Skin epidermis (tissue), 12 donors: ENCODE measurements at regions not wholly inside any gene's neighbourhood (a gene's known extent, or its start where the extent isn't known, plus 50 kb on each side); places are given as distances from the start of the nearest gene placed in this dataset.
A peak's percentile ranks its signal among the peaks of the same experiment; 100 is the strongest.
"Not testable (repeated sequence)": the region's sequence is repeated elsewhere in the genome, so short reads cannot be mapped to it uniquely, and the experiment has no call there.

Experiments
- H3K27ac ChIP-seq, 21 experiments: fragments of 200-600 bp; sonication (generic) in 11 of 21; one replicate each; pipeline ENCODE4 v1.5.0; 2020; ENCODE audit warnings: mild to moderate bottlenecking in 3 of 21, inconsistent platforms in 2 of 21, moderate library complexity in 2 of 21
- H3K4me3 ChIP-seq, 7 experiments: fragments of 200-600 bp; sonication (generic) in 2 of 7; one replicate each; pipeline ENCODE4 v1.5.0; 2020; ENCODE audit warnings: inconsistent platforms in 2 of 7, mild to moderate bottlenecking in 2 of 7, moderate library complexity in 1 of 7

DNA sequence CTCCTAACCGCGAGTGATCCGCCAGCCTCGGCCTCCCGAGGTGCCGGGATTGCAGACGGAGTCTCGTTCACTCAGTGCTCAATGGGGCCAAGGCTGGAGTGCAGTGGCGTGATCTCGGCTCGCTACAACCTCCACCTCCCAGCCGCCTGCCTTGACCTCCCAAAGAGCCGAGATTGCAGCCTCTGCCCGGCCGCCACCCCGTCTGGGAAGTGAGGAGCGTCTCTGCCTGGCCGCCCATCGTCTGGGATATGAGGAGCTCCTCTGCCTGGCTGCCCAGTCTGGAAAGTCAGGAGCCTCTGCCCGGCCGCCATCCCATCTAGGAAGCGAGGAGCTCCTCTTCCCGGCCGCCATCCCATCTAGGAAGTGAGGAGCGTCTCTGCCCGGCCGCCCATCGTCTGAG lies 58.8 kb upstream of the ANKRD30BL start:
- H3K27ac ChIP-seq, H3K4me3 ChIP-seq: not testable (repeated sequence)

GRCh38 chr2:132221886-132222285 lies 60.1 kb upstream of the ANKRD30BL start:
- not testable (repeated sequence) for H3K27ac ChIP-seq

DNA sequence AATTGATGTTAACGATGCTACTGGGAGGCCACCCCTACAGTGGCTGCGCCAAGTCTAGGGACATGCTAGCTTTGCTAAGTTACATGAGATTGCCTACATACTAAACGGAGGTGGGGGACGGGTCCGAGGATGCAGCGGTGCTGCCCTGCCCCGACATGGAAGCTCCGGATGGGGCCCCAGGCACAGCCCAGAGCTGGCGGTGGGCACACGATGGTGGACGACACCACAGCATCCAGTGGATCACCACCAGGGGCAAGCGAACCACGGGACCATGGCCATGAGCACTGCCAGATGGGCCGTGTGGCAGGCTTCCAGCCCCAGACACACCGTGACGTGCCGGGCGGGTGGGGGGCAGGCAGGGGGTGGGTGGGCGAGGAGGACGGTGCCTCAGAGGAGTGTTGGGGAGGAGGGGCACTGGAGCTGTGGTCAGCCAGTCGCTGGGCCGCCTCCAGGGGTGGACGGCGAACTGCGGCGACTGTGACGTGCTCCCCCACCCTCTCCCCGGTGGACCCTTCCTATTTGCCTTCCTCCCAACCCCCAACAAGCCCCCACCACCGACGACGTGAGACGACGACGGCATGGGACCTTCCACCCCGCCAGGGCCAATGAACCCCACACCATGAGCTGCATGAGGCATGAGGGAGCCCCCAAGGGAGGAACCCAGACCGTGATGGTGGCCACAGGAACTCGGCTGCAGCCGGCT lies 90.6 kb upstream of the ANKRD30BL start:
- Histone ChIP-seq H3K4me3 (no peak overlapping the region), H3K27ac (no peak overlapping the region)

More at GRCh38 chr2:132221886-132222285, 60.1 kb upstream of the ANKRD30BL start:
- not testable (repeated sequence) for H3K4me3 ChIP-seq

GRCh38 chr2:132252894-132253264 lies 91.1 kb upstream of the ANKRD30BL start:
- H3K4me3 ChIP-seq, result no peak overlapping the region
- H3K27ac ChIP-seq, result no peak overlapping the region

DNA sequence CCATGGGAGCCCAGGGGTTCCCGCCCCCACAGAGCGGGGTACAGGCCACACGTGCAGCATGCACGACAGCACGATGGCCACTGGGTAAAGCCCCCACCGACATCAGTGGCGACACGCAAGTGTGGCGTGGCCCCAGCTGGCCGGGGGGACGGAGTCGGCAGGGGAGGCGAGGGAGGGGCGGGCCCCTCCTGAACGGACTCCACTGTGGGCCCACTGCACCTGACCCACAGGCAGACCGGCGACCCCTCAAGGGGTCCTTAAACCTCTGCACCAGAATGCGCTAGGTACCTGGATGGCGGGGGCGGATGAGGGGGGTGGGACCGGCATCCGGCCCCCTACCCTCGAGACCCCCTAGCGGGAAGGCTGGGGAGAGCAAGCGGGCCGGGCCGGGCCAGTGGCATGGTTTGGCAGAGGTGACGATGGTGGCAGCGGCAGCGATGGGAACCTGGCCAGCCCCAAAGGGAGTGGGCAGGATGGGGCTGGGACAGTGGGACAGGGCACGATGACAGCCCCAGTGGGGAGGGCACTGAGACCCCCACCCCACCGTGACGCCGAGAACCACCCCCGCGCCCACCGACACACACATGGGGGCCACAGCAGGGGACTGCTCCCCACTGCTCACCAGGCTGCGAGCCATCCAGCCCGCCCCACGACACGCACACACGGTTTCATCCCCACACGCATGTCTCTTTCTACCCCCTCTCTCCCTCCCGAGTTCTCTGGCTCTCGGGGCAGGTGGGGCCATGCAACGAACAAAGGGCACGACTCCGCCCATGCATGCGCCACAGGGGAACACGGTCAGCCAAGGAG lies 91.9 kb upstream of the ANKRD30BL start:
- Histone ChIP-seq H3K4me3 (no peak overlapping the region), H3K27ac (no peak overlapping the region)

DNA sequence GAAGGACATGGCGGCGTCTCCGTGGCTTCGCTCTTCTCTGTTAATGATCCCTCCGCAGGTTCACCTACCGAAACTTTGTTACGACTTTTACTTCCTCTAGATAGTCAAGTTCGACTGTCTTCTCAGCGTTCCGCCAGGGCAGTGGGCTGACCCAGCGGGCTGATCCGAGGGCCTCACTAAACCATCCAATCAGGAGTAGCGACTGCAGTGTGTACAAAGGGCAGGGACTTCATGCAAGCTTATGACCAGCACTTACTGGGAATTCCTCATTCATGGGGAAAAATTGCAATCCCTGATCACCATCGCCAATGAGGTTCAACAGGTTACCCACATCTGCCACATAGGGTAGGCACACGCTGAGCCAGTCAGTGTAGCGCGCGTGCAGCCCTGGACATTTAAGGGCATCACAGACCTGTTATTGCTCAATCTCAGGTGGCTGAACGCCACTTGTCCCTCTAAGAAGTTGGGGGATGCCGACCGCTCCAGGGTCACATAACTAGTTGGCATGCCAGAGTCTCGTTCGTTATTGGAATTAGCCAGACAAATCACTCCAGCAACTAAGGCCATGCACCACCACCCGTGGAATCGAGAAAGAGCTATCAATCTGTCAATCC lies 92.7 kb upstream of the ANKRD30BL start:
- H3K4me3 ChIP-seq, H3K27ac ChIP-seq: not testable (repeated sequence)

GRCh38 chr2:132255714-132256113 lies 94.0 kb upstream of the ANKRD30BL start:
- H3K4me3 ChIP-seq, result no peak overlapping the region
- no peak overlapping the region for H3K27ac ChIP-seq

- H3K4me3 ChIP-seq, result no peak overlapping the region
- no peak overlapping the region for H3K27ac ChIP-seq
Observed at GRCh38 chr2:132256251-132256902, 94.6 kb upstream of the ANKRD30BL start.

- peak overlapping the region in 3 of 7 experiments; percentile 3 to 36 (median 28) for H3K4me3 ChIP-seq
- H3K27ac ChIP-seq, result not testable (repeated sequence)
Observed at GRCh38 chr2:132256903-132257300, 95.2 kb upstream of the ANKRD30BL start.

DNA sequence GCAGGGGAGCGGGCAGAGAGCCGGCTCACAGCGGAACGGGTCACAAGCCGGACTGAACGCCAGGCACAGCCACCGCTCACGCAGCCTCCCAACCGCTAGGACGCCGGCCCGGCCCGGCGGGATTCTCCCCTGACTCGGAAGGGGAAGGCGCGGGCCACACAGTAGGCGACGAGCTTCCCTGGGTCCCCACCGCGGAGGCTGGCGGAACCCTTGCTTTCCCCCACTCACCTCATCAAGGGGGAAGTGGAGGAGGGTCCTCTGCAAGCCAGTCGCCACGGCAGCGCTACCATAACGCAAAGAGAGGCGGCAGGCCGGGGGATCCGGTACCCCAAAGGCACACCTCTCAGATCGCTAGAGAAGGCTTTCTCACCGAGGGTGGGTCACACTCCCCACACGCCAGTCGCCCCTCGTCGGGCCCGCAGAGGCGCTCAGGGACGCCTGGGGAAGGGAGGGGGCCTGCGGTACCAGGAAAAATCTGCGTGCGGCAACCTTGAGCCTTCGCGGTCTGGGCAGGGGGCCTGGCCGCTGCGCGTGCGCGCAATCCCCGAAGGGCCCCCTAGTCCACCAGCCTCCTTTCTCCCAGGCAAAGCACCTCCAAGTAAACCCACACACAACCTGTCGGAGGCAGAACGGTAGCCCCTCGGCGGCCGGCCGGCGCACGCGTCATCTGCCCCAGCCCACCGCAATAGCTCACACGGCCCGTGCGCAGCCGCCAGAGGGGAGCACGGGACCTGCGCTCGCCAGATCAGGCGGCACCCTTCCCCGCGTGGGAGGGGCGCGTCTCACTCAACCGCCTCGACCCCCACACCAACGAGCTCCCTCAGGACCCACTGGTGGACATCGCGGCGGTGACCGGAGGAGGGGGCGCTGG lies 95.8 kb upstream of the ANKRD30BL start:
- peak overlapping the region in 4 of 7 experiments; percentile 3 to 36 (median 25) for H3K4me3 ChIP-seq
- H3K27ac ChIP-seq, result not testable (repeated sequence)

- not testable (repeated sequence) for H3K27ac ChIP-seq, H3K4me3 ChIP-seq
Observed at GRCh38 chr2:132259276-132259675, 97.5 kb upstream of the ANKRD30BL start.

DNA sequence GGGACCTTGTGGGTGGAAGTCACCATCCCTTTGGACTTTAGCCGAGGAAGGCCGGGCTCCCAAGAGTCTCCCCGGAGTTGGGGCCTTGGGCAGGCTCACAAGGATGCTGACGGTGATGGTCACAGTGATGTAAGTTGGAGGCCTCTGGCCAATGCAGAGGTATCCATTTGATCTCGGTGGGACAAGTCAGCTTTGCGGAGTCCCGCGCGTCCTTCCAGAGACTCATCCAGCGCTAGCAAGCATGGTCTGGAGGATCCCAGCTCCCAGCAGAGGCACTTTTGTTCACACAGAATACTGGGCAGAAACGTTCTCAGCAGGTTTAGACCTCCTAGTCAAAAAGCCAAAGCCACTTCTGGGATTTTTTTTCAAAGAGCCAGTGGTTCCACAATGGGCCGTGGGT lies 103.8 kb upstream of the ANKRD30BL start:
- H3K4me3 ChIP-seq, result not testable (repeated sequence)

DNA sequence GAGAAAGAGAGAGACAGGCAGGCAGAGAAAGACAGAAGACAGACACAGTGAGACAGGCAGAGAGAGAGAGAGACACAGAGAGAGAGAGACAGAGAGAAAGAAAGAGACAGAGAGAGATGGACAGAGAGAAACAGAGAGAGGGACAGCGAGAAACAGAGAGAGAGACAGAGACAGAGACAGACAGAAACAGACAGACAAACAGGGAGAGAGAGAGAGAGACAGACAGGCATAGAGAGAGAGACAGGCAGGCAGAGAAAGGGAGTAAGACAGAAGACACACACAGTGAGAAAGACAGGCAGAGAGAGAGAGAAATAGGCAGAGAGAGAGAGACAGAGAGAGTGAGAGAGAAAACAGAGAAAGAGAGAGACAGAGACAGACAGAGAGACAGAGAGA lies 105.3 kb upstream of the ANKRD30BL start:
- Histone ChIP-seq H3K27ac (peak overlapping the region in 4 of 21 experiments; percentile 2 to 62 (median 38)), H3K4me3 (no peak overlapping the region)

More for the DNA sequence above, 103.8 kb upstream of the ANKRD30BL start:
- H3K27ac ChIP-seq, result not testable (repeated sequence)

DNA sequence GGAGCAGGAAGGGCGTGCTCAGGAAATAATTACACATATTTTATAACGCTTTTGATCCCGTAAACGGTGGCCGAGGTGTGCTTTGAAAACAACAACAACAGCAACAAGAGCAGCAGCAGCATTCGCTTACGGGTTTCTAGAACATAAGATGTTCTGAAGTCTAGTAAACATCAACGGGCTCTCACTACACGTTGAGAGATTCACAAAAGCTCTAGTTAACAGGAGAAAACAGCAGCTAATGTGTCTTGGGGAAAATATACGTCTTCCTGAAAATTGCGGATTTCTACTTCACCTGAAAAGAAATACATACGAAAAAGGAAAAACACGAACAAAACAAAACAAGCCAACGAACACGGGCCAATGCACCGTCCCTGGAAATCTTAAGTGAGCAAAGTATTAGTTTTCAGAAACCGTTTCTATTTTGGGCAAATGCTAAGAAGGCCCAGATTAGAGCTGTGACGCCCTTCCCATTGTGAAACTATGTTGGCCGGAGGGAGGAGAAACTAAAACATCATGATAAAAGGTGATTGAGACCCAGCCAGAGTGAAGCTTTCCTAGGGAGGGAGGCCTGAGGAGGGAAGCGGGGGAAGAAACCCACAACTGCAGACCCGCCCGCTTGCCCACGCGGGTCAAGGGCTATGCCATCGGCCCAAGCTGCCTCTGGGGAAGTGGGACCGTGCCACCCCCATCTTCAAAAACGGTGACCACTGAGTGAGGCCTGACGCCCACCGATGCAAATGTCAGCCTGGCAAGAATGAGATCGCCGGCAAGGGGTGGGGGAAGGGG lies 105.9 kb upstream of the ANKRD30BL start:
- H3K27ac ChIP-seq, result peak overlapping the region in 9 of 21 experiments; percentile 2 to 69 (median 34)
- peak overlapping the region in 6 of 7 experiments; percentile 6 to 31 (median 22) for H3K4me3 ChIP-seq

GRCh38 chr2:132268284-132268976 lies 106.7 kb upstream of the ANKRD30BL start:
- Histone ChIP-seq H3K27ac (peak overlapping the region in 7 of 21 experiments; percentile 6 to 69 (median 43)), H3K4me3 (peak overlapping the region in 6 of 7 experiments; percentile 6 to 31 (median 22))

- Histone ChIP-seq H3K27ac (no peak overlapping the region), H3K4me3 (no peak overlapping the region)
Observed at GRCh38 chr2:132268977-132269523, 107.3 kb upstream of the ANKRD30BL start.

DNA sequence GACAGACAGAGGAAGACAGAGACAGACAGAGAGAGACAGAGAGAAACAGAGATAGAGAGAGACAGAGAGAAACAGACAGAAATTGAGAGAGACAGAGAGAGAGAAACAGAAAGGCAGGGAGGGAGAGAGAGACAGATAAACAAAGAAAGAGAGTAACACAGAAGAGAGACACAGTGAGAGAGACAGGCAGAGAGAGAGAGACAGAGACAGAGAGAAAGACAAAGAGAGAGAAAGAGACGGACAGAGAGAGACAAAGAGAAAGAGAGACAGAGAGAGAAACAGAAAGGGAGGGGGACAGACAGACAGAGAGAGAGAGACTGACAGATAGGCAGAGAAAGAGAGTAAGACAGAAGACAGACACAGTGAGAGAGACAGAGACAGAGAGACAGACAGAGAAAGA lies 108.5 kb upstream of the ANKRD30BL start:
- Histone ChIP-seq H3K27ac (no peak overlapping the region), H3K4me3 (no peak overlapping the region)
